H1 (cell line): ENCODE measurements at regions not wholly inside any gene's neighbourhood (a gene's known extent, or its start where the extent isn't known, plus 50 kb on each side); places are given as distances from the start of the nearest gene placed in this dataset.

ENCODE experiments used
- ASH2L ChIP-seq: fragments of 200-600, 300-600 bp; sonication (generic); IDR thresholded peaks from one replicate; pipeline ENCODE4 v1.7.1; 2017; ENCODE audit warnings: low read length
- BCL11A ChIP-seq, 2 experiments: IDR thresholded peaks; one replicate each; pipeline ENCODE4 v1.6.1; 2011; ENCODE audit warnings: low read depth in 2 of 2, low read length in 2 of 2, mild to moderate bottlenecking in 2 of 2
- CBX5 ChIP-seq: fragments of 300-800, 300-1000 bp; sonication (generic); IDR thresholded peaks from 2 replicates; pipeline ENCODE4 v1.7.1; 2016; ENCODE audit warnings: antibody characterized with exemption, low read length, low read depth
- CHD2 ChIP-seq: IDR thresholded peaks from 2 replicates; pipeline ENCODE4 v1.6.1; 2012; ENCODE audit warnings: low read length, improper control_type of control experiment
- EZH2 ChIP-seq: fragments of 200-600 bp; sonication (generic); IDR thresholded peaks from 2 replicates; pipeline ENCODE4 v1.7.1; 2012; ENCODE audit warnings: low read depth, mild to moderate bottlenecking, moderate library complexity, low read length, inconsistent platforms; ENCODE audit not compliant: severe bottlenecking
- HDAC2 ChIP-seq, 2 experiments: fragments of 300-600 bp in 1 of 2; sonication (generic) in 1 of 2; IDR thresholded peaks; 2 replicates each; pipeline ENCODE4 v1.6.1; 2011 to 2012; ENCODE audit warnings: low read depth in 2 of 2, low read length in 2 of 2, mild to moderate bottlenecking in 2 of 2, moderate library complexity in 2 of 2, borderline replicate concordance in 1 of 2, inconsistent platforms in 1 of 2
- JUN ChIP-seq: IDR thresholded peaks from 2 replicates; pipeline ENCODE4 v1.6.1; 2011; ENCODE audit warnings: low read depth, mild to moderate bottlenecking, improper control_type of control experiment, low read length
- NANOG ChIP-seq: IDR thresholded peaks from 2 replicates; pipeline ENCODE4 v1.6.1; 2011; ENCODE audit warnings: low read length, low read depth, mild to moderate bottlenecking, inconsistent platforms; ENCODE audit not compliant: insufficient read depth, poor library complexity, severe bottlenecking
- POLR2A ChIP-seq, 2 experiments: IDR thresholded peaks; 1 replicate in 1 of 2; 2 replicates in 1 of 2; pipeline ENCODE4 v1.6.1; 2011; ENCODE audit warnings: low read depth in 2 of 2, low read length in 2 of 2, mild to moderate bottlenecking in 2 of 2; ENCODE audit errors: control extremely low read depth in 1 of 2
- POLR2AphosphoS5 ChIP-seq: IDR thresholded peaks from 2 replicates; pipeline ENCODE4 v1.6.1; 2011; ENCODE audit warnings: low read depth, low read length
- RFX5 ChIP-seq: IDR thresholded peaks from 2 replicates; pipeline ENCODE4 v1.6.1; 2011; ENCODE audit warnings: low read depth, low read length, improper control_type of control experiment, borderline replicate concordance
- TF ChIP-seq, protein P1 (sequence below), 3 experiments: IDR thresholded peaks; 1 replicate in 2 of 3; 2 replicates in 1 of 3; pipeline versions ENCODE4 v1.5.1 to v1.6.1; 2011; ENCODE audit warnings: low read length in 3 of 3, mild to moderate bottlenecking in 3 of 3, inconsistent platforms in 2 of 3, low read depth in 1 of 3, moderate library complexity in 1 of 3; ENCODE audit not compliant: insufficient read depth in 1 of 3; ENCODE audit errors: control extremely low read depth in 1 of 3
- TF ChIP-seq, protein P2 (sequence below): IDR thresholded peaks from 2 replicates; pipeline ENCODE4 v1.6.1; 2011; ENCODE audit warnings: low read depth, mild to moderate bottlenecking, low read length; ENCODE audit not compliant: insufficient read depth

DNA sequence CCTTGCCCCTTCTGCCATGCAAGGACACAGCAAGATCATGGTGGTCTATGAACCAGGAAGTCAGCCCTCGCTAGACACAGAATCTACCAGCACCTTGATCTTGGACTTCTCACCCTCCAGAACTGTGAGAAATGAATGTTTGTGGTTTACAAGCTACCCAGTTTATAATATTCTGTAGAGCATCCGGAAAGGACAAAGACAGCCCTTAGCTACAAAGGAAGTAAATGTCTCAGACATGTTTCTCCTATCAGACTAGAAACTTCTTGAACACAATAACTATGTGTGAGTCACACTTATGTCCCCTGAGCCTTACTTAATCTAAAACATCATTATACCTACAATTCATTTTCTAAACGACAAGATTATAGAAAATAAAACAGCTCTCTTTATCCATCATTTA, 176.7 kb downstream of the KLHL28 start:
- TF ChIP-seq HDAC2 (IDR thresholded peaks at IDR 0.05; ENCODE audit: borderline replicate concordance in 1 of 2, low read depth in 2 of 2, low read length in 2 of 2) (no peak), POLR2A (IDR thresholded peaks at IDR 0.05; ENCODE audit: control extremely low read depth in 1 of 2, low read depth in 2 of 2, low read length in 2 of 2) (no peak), JUN (no peak), POLR2AphosphoS5 (no peak), RFX5 (no peak), CHD2 (no peak), EZH2 (no peak), ASH2L (no peak), CBX5 (no peak), NANOG (no peak), BCL11A (IDR thresholded peaks at IDR 0.05; ENCODE audit: low read depth in 2 of 2, low read length in 2 of 2) (no peak)
- TF ChIP-seq, protein P1, sequence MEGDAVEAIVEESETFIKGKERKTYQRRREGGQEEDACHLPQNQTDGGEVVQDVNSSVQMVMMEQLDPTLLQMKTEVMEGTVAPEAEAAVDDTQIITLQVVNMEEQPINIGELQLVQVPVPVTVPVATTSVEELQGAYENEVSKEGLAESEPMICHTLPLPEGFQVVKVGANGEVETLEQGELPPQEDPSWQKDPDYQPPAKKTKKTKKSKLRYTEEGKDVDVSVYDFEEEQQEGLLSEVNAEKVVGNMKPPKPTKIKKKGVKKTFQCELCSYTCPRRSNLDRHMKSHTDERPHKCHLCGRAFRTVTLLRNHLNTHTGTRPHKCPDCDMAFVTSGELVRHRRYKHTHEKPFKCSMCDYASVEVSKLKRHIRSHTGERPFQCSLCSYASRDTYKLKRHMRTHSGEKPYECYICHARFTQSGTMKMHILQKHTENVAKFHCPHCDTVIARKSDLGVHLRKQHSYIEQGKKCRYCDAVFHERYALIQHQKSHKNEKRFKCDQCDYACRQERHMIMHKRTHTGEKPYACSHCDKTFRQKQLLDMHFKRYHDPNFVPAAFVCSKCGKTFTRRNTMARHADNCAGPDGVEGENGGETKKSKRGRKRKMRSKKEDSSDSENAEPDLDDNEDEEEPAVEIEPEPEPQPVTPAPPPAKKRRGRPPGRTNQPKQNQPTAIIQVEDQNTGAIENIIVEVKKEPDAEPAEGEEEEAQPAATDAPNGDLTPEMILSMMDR (IDR thresholded peaks at IDR 0.05; ENCODE audit: control extremely low read depth in 1 of 3, insufficient read depth in 1 of 3, low read depth in 1 of 3, low read length in 3 of 3): no peak
- TF ChIP-seq, protein P2, sequence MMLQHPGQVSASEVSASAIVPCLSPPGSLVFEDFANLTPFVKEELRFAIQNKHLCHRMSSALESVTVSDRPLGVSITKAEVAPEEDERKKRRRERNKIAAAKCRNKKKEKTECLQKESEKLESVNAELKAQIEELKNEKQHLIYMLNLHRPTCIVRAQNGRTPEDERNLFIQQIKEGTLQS: no peak
